ENCODE measurements at regions not wholly inside any gene's neighbourhood (a gene's known extent, or its start where the extent isn't known, plus 50 kb on each side); places are given as distances from the start of the nearest gene placed in this dataset.

DNA sequence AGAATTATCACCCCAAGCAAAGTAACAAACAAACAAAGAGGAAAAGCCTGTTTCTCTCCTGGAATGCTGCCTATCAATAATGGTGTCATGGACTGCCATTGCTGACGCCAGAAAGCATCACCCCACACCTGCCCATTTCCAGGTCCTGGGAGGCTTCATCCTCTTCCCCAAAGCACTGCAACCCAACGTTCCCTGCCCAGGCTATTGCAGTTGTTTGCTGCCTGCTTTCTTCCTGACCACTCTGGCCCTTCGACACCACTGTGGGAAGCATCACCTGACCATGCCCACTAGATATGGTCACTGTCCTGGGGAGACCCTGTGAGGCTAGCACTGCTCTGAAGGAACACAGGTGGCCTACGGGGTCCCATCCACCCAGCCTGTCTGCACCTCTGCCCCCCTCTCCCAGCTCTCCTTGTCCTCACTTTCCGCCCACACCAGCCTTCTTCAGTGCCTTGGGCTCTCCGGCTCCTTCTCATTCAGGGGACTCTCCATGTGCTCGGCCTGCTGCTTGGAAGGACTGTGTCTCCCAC, 439.6 kb downstream of the GLRX3 start:
- TF ChIP-seq EZH2phosphoT487 (IDR thresholded peaks at IDR 0.05; ENCODE audit: insufficient read depth, low read depth) (no peak), EZH2 (IDR thresholded peaks at IDR 0.05; ENCODE audit: insufficient read depth, poor library complexity, severe bottlenecking) (no peak)

All from GM23248 (cell line).